Loucy (cell line): ENCODE measurements at regions not wholly inside any gene's neighbourhood (a gene's known extent, or its start where the extent isn't known, plus 50 kb on each side); places are given as distances from the start of the nearest gene placed in this dataset.

Experiments used
- EZH2phosphoT487 ChIP-seq: fragments of 200-600 bp; IDR thresholded peaks from 2 replicates; pipeline ENCODE4 v1.6.1; 2018; ENCODE audit warnings: antibody characterized with exemption, mild to moderate bottlenecking, moderate library complexity, borderline replicate concordance
- TF ChIP-seq, protein P1 (sequence below): fragments of 200-600 bp; sonication (generic); conservative IDR thresholded peaks from 2 replicates; pipeline ENCODE4 v1.5.1; 2014; ENCODE audit warnings: mild to moderate bottlenecking, antibody characterized with exemption, low read length

DNA sequence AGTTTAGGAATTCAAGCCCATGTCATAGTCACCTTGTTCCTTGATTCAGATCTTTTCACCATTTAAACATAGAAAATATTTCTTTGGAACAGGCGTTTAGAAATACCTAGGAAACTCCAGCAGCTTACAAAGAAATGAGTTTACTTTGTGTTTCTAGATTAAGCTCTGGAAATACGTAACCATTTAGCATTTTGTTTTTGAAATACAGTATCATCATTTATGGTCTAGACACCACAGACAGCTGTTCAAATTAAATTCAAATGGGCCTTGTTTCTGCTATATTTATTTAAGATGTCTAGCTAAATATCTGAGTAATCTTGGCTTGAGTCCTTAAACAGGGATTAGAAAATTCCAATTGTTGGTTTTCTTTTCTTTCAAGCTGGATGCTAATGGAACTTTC, 228.5 kb downstream of the NDFIP2 start:
- TF ChIP-seq, protein P1, sequence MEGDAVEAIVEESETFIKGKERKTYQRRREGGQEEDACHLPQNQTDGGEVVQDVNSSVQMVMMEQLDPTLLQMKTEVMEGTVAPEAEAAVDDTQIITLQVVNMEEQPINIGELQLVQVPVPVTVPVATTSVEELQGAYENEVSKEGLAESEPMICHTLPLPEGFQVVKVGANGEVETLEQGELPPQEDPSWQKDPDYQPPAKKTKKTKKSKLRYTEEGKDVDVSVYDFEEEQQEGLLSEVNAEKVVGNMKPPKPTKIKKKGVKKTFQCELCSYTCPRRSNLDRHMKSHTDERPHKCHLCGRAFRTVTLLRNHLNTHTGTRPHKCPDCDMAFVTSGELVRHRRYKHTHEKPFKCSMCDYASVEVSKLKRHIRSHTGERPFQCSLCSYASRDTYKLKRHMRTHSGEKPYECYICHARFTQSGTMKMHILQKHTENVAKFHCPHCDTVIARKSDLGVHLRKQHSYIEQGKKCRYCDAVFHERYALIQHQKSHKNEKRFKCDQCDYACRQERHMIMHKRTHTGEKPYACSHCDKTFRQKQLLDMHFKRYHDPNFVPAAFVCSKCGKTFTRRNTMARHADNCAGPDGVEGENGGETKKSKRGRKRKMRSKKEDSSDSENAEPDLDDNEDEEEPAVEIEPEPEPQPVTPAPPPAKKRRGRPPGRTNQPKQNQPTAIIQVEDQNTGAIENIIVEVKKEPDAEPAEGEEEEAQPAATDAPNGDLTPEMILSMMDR: no peak
- no peak for TF ChIP-seq EZH2phosphoT487
